C4-2B (cell line): ENCODE measurements at regions not wholly inside any gene's neighbourhood (a gene's known extent, or its start where the extent isn't known, plus 50 kb on each side); places are given as distances from the start of the nearest gene placed in this dataset.

Experiments
- H3K27ac ChIP-seq: fragments of 450-650 bp; 2 replicates; pipeline ENCODE4 v1.5.1; 2017
- ZFX ChIP-seq: fragments of 450-650 bp; IDR thresholded peaks from 2 replicates; pipeline ENCODE4 v1.6.1; 2017
- TF ChIP-seq, protein P1 (sequence below): fragments of 450-650 bp; conservative IDR thresholded peaks from 2 replicates; pipeline ENCODE4 v1.5.1; 2017; ENCODE audit warnings: mild to moderate bottlenecking

GRCh38 chr2:181185421-181185820 lies 205.0 kb downstream of the UBE2E3 start:
- TF ChIP-seq ZFX, result no peak
- TF ChIP-seq, protein P1, sequence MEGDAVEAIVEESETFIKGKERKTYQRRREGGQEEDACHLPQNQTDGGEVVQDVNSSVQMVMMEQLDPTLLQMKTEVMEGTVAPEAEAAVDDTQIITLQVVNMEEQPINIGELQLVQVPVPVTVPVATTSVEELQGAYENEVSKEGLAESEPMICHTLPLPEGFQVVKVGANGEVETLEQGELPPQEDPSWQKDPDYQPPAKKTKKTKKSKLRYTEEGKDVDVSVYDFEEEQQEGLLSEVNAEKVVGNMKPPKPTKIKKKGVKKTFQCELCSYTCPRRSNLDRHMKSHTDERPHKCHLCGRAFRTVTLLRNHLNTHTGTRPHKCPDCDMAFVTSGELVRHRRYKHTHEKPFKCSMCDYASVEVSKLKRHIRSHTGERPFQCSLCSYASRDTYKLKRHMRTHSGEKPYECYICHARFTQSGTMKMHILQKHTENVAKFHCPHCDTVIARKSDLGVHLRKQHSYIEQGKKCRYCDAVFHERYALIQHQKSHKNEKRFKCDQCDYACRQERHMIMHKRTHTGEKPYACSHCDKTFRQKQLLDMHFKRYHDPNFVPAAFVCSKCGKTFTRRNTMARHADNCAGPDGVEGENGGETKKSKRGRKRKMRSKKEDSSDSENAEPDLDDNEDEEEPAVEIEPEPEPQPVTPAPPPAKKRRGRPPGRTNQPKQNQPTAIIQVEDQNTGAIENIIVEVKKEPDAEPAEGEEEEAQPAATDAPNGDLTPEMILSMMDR, result no peak
- H3K27ac ChIP-seq, result no peak overlapping the region

- TF ChIP-seq ZFX, result no peak
- TF ChIP-seq, protein P1, result no peak
- H3K27ac ChIP-seq, result no peak overlapping the region
These were observed 205.5 kb downstream of the UBE2E3 start for GRCh38 chr2:181185948-181186347.

GRCh38 chr2:181188605-181189004 lies 208.2 kb downstream of the UBE2E3 start:
- H3K27ac ChIP-seq, result no peak overlapping the region
- TF ChIP-seq, protein P1, result no peak
- no peak for TF ChIP-seq ZFX

GRCh38 chr2:181189951-181190350 lies 209.5 kb downstream of the UBE2E3 start:
- TF ChIP-seq, protein P1, result no peak
- TF ChIP-seq ZFX, result no peak
- no peak overlapping the region for H3K27ac ChIP-seq

DNA sequence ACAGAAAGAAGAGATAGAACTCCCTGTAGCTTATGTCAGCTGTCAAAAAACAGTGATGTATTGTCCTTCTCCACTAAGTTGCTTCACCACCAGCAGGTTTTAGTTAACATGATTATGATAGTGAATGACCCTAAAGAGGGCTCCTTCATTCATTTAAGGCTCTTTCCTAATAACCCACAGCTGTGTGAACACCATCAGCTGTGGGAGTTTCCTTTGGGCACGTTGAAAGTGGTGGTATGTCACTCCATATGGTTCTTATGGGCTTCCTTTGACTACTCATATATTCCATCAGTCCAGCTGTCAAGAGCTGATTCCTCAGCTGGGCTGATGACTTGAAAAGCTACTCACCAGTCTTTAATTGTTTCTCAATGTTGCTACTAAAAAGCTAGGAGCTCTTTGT lies 210.3 kb downstream of the UBE2E3 start:
- TF ChIP-seq, protein P1, result no peak
- no peak for TF ChIP-seq ZFX
- no peak overlapping the region for H3K27ac ChIP-seq

DNA sequence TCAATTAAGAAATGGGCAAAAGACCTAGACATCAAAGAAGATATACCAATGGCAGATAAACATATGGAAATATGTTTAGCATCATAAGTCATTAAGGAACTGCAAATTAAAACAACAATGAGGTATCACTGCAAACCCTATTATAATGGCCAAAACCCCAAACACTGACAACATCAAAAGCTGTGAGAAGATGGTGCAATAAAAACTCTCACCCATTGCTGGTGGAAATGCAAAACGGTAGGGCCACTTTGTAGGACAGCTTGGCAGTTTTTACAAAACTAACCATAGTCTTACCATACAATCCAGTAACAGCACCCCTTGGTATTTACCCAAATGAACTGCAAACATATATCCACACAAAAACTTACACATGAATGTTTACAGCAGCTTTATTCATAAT lies 213.1 kb downstream of the UBE2E3 start:
- H3K27ac ChIP-seq, result no peak overlapping the region
- TF ChIP-seq, protein P1, result no peak
- no peak for TF ChIP-seq ZFX

- H3K27ac ChIP-seq, result no peak overlapping the region
- TF ChIP-seq, protein P1, result no peak
- TF ChIP-seq ZFX, result no peak
These were observed 216.0 kb downstream of the UBE2E3 start for GRCh38 chr2:181196401-181196800.
